HG03439 (cell line): ENCODE measurements at regions not wholly inside any gene's neighbourhood (a gene's known extent, or its start where the extent isn't known, plus 50 kb on each side); places are given as distances from the start of the nearest gene placed in this dataset.

ENCODE experiments used
- ATAC-seq: cut with Tn5 transposase; IDR thresholded peaks from one replicate; pipeline ENCODE4 v1.9.1; 2021; ENCODE audit warnings: mild to moderate bottlenecking, moderate library complexity; ENCODE audit not compliant: unreplicated experiment

GRCh38 chr4:82038936-82039335, 334.9 kb downstream of the HNRNPD start:
- ATAC-seq = no peak

GRCh38 chr4:82036181-82036580, 337.6 kb downstream of the HNRNPD start:
- no peak for ATAC-seq

GRCh38 chr4:82034878-82035277, 338.9 kb downstream of the HNRNPD start:
- ATAC-seq = no peak

- ATAC-seq = no peak
These were observed 339.9 kb downstream of the HNRNPD start for GRCh38 chr4:82033862-82034261.

- ATAC-seq = no peak
These were observed 342.3 kb downstream of the HNRNPD start for GRCh38 chr4:82031376-82031927.

- ATAC-seq = no peak
These were observed 356.1 kb downstream of the HNRNPD start for GRCh38 chr4:82017680-82018079.

GRCh38 chr4:82005158-82005557, 368.6 kb downstream of the HNRNPD start:
- ATAC-seq = no peak

GRCh38 chr4:81997313-81997712, 376.5 kb downstream of the HNRNPD start:
- no peak for ATAC-seq

GRCh38 chr4:81990898-81991297, 382.9 kb downstream of the HNRNPD start:
- ATAC-seq = no peak

GRCh38 chr4:81990211-81990610, 383.6 kb downstream of the HNRNPD start:
- no peak for ATAC-seq

GRCh38 chr4:81989202-81989601, 384.6 kb downstream of the HNRNPD start:
- no peak for ATAC-seq

GRCh38 chr4:81988178-81988577, 385.6 kb downstream of the HNRNPD start:
- no peak for ATAC-seq

- ATAC-seq = no peak
These were observed 389.0 kb downstream of the HNRNPD start for GRCh38 chr4:81984746-81985145.

- no peak for ATAC-seq
These were observed 390.8 kb downstream of the HNRNPD start for GRCh38 chr4:81982846-81983540.

GRCh38 chr4:81981218-81981617, 392.6 kb downstream of the HNRNPD start:
- ATAC-seq = no peak

- no peak for ATAC-seq
These were observed 399.3 kb downstream of the HNRNPD start for GRCh38 chr4:81974523-81974922.

- no peak for ATAC-seq
These were observed 402.0 kb downstream of the HNRNPD start for GRCh38 chr4:81971637-81972381.

GRCh38 chr4:81971061-81971460, 402.7 kb downstream of the HNRNPD start:
- no peak for ATAC-seq

GRCh38 chr4:81970454-81970853, 403.3 kb downstream of the HNRNPD start:
- no peak for ATAC-seq

GRCh38 chr4:81966676-81967075, 407.1 kb downstream of the HNRNPD start:
- ATAC-seq = no peak

- no peak for ATAC-seq
These were observed 407.9 kb downstream of the HNRNPD start for GRCh38 chr4:81965911-81966310.

- no peak for ATAC-seq
These were observed 408.3 kb downstream of the HNRNPD start for GRCh38 chr4:81965454-81965853.
